ENCODE measurements at regions not wholly inside any gene's neighbourhood (a gene's known extent, or its start where the extent isn't known, plus 50 kb on each side); places are given as distances from the start of the nearest gene placed in this dataset. TPM values are rescaled to one million over a fixed set of nuclear protein-coding genes. Genes with fewer than 3 reads are reported as not detected.

DNA sequence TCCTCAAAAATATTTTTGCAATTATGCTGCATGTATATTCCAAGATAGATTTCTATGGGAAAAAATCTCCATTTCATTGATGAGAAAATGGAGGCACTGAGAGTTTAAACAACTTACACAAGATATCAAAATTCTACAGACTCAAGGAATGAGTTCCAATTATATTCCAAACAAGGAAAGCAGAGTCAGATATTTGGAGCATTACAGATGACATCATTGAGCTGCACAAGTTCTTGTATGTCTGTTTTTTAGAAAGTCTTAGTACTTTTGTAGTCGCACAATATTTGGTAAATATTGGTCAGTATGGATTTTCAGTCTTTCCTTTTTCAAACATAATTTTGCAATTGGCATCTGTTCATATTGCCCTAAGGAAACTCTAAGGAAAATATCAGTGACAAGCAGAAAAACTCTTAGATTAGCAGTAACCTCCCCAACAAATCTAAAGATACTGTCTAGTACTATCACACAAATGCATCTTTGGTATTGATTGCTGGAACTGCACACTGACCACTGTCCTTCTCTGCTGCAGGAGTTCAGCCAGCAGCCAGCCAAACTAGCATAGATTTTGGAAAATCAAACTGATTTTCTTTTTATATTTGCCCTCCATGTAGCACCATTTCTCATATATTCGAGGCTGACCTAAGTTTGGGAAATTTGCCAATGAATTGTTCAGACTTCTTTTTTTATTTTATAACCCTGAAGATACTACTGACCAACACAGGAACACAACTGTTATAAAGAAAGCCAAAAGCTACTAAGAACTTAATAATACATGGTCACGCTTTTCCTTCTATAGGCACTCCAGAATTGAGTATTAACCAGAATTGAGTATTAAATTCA lies 51.7 kb upstream of the TBX18 start:
- Histone ChIP-seq H3K9me3 (no peaks in the 10 kb centered on the region), H3K27ac (no peak overlapping the region), H3K27me3 (no peaks in the 10 kb centered on the region), H3K4me3 (no peak overlapping the region), H3K4me1 (no peaks in the 10 kb centered on the region), H3K36me3 (no peaks in the 10 kb centered on the region)
- no peak for TF ChIP-seq POLR2A (IDR thresholded peaks at IDR 0.05)
- no peak for TF ChIP-seq EP300 (IDR thresholded peaks at IDR 0.05)
- TF ChIP-seq, protein P1, sequence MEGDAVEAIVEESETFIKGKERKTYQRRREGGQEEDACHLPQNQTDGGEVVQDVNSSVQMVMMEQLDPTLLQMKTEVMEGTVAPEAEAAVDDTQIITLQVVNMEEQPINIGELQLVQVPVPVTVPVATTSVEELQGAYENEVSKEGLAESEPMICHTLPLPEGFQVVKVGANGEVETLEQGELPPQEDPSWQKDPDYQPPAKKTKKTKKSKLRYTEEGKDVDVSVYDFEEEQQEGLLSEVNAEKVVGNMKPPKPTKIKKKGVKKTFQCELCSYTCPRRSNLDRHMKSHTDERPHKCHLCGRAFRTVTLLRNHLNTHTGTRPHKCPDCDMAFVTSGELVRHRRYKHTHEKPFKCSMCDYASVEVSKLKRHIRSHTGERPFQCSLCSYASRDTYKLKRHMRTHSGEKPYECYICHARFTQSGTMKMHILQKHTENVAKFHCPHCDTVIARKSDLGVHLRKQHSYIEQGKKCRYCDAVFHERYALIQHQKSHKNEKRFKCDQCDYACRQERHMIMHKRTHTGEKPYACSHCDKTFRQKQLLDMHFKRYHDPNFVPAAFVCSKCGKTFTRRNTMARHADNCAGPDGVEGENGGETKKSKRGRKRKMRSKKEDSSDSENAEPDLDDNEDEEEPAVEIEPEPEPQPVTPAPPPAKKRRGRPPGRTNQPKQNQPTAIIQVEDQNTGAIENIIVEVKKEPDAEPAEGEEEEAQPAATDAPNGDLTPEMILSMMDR (IDR thresholded peaks at IDR 0.05): no peak
- DNase-seq (ENCODE audit: low spot score in 2 of 2): no peak
- WGBS, 2 donors: 69 to 73% methylated on average over 3 of the region's 3 CpGs

Small RNA genes in the stretch of these regions (small RNA-seq; reads per million reads assigned to genes)
- not detected for gene AL109941.1
